Stimulated activated CD4-positive, alpha-beta T cell treated with anti-CD3 and anti-CD28 coated beads, Interleukin-15, amount 100 ng/mL, for 48 hours (primary cell): ENCODE measurements at regions not wholly inside any gene's neighbourhood (a gene's known extent, or its start where the extent isn't known, plus 50 kb on each side); places are given as distances from the start of the nearest gene placed in this dataset.
"Not testable (repeated sequence)": the region's sequence is repeated elsewhere in the genome, so short reads cannot be mapped to it uniquely, and the experiment has no call there.

ENCODE experiments used
- DNase-seq, 2 donors: peaks; one replicate each; pipeline ENCODE4 v3.0.0-alpha.2; 2020; ENCODE audit warnings: low read depth in 2 of 2

DNA sequence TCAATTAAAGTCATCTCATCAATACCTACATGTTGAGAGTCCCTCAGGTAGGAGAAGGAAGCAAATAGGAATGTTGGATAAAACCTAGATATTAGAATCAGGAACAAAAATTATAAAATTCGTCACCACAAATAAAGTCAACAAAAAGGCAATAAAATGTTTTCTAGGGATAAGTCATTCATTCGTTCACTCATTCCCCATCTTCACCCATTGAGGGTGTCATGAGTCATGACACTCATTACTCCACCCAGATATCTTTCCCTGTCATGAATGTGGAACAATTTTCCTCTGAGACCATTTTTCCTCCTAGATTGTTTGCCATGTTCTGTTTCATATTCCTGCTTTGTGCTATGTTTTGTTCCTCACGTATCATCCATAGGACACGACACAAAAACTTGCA lies 50.9 kb upstream of the OLIG3 start:
- DNase-seq: no peak

DNA sequence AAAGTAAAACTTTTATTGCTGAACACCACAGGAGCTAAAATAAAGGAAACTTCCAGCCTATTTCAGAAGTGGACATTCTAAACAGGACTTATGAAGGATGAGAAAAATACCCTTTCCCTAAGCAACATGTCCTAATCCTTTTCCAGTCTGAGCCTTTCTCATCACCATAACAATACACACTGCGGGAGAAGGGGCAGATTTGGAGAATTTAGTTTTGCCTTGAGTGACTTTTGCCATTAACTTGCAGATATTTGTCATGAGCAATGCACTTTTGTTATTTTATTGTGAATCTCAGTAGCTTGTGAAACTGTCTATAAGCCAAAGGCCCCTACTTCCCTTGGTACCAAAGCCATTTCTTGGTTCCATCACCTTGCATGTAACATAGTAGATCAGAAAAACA lies 53.0 kb upstream of the OLIG3 start:
- no peak for DNase-seq

DNA sequence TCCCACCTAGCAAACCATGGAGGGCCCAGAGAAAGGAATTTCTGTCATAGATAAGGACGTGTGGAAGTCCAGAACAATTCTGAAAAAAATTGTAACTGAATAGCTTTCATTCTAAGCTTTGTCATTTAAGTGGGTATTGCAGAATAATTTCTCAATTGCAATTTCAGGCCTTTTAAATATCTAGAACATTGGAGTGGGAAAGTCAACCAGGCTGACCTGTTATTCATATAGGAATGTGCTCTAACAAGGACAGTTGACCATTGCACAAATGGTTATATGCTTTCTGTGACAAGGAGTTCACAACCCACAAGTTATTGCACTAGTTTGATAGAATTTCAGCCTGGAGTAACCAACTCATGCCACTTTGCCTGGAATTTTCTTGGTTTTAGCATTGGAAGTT lies 53.4 kb upstream of the OLIG3 start:
- no peak for DNase-seq

DNA sequence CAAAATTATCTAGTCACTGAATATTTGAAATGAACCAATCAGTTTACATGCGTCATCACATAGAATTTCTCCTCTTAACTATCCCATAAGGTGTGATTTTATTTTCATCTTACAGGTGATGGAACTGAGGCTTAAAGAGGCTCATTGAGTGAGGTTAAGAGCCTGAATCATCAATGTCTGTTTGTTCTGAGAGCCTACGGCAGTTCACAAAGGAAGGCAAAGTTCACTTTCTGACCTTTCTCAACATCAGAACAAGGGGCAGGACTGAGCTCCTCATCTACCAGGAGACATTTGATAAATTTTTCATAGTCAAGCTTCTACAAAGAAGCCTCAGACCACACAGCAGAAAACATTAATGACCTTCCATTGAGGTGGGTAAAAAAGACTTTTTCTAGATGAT lies 54.9 kb upstream of the OLIG3 start:
- DNase-seq: no peak

DNA sequence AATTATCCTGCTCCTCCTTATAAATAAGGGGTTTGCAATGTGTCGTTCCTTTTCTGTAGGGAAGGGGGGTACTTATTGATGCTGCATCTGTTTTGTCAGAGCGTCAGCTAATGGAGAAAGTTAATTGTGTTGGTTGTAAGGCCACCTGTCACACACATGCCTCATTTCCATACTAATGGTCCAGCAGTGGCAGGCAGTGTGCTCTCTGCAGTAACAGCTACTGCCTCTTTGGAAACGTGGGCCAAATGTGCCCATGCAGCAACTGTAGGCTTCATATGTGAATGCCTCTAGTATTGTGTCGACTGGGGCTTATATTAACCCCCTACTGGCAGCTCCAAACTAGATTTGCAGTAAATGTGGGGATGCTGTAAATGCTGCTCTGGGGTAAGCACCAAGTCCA lies 56.3 kb upstream of the OLIG3 start:
- DNase-seq: no peak

DNA sequence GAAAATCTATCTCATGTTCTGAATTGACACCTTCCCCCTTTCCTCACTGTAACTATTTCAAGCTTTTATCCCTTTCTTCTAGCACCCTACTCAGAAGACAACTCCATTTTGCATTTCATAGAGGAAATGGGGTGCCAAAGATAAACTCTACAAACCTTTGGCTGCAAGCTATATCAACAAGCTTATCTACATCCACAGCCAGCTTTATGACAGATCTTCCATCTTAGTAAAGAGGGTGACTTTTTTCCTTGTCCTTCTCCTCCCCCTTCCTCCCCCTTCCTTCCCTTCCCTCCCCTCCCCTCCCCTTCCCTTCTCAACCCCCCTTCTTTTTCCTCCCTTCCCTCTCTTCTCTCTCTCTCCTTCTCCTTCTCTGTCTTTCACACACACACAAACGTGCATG lies 58.0 kb upstream of the OLIG3 start:
- DNase-seq: no peak

DNA sequence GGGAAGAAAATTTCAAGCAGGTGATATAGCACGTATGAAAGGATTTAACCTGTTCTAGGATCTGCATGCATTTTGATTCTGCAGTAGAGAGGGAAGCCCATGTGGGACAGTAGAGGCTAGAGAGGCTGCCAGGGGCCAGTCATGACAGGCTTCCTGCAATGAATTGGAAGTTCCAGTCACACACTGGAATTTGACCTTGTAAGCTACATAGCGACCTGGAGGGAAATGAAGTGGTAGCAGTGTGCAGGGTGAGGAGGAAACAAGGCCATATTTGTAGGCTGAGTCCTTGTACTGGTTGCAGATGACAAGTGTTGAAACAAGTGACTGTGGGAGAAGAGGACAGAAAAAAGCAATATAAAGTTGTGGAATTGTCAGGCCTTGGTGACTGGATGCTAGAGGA lies 58.6 kb upstream of the OLIG3 start:
- DNase-seq: no peak

DNA sequence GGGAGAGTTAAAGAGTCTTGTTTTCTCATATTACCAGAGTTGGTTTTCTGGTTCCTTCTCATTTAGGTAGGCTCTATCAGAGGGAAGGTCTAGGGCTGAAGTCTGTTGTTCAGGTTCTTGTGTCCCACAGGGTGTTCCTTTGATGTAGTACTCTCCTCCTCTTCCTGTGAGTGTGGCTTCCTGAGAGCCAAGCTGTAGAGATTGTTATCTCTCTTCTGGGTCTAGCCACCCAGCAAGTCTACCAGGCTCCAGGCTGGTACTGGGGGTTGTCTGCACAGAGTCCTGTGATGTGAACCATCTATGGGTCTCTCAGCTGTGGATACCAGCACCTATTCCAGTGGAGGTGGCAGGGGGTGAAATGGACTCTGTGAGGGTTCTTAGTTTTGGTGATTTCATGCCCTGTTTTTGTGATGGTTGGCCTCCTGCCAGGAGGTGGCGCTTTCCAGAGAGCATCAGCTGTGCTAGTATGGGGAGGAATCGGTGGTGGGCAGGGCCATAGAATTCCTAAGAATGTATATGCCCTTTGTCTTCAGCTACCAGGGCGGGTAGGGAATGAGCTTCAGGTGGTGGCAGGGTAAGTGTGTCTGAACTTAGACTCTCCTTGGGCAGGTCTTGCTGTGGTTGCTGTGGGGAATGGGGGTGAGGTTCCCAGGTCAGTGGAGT lies 65.5 kb upstream of the OLIG3 start:
- peak in 1 of 2 donors; percentile 6 for DNase-seq

DNA sequence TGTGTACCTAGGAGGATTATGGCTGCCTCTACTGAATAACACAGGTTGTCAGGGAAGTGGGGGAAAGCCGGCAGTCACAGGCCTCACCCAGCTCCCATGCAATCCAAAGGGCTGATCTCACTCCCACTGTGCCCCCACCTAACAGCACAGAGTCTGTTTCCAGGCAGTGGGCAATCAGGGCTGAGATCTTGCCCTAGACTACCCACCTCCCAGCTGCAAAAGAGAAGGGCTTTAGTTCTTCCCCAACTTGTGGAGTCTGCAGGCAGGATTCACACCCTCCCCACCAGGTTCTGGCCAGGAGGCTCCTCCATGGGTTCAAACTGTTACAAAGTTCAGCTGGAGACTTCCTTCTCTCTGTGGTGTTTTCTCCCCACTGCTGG lies 66.0 kb upstream of the OLIG3 start:
- DNase-seq: no peak

DNA sequence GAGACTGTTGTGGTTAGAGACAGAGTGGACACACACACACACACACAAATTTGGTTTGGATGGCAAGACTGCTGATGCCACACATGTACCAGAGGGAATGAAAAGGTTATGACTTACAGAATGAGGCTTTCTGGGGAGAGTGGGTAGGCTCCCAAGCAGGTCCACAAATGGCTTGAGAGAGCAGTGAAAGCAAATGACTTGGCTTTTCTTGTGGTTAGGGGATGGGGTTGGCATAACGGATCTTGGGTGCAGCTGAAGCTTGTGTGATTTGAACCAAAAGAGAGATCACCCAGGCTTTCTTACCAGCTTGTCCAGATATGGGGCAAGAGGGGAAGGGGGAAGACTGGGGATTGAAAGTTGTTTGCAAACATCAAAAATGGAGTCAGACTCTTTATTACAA lies 73.9 kb upstream of the OLIG3 start:
- no peak for DNase-seq

DNA sequence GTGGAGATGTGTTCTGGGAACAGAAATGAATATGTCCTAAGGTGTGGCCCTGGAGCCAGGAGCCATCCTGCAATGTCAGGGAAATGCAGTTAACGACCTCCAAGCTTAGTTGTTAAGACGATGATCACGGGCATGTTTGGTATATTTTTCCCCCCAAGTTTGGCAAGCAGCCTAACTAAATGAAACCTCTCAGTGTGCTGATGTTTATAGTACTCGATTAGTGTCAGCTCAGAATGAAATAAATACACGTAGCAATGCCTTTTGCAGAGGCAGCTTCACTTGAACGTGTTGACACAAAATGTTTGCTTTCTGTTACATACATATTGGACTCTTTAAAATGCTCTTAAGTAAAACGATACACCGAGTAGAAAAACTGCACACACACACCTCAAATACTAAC lies 76.2 kb upstream of the OLIG3 start:
- DNase-seq: no peak

DNA sequence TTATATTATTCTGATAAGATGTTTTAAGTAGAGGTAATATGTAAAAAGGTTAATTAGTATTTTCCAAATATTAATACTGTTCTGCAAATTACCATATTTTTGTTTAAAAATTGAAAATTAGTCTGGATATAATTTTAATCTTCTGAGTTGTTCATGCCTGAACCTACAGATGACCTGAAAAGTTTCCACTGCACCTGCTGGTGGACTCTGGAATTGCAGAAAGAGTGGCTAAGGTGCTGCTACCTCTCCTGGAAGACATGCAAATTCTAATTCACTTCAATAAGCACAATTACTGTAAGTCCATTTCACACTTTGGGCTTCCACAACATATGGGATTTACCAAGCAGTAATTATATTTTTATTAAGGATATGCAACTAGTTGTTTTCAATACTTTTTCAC lies 77.7 kb upstream of the OLIG3 start:
- peak; percentile 14 to 47 for DNase-seq

DNA sequence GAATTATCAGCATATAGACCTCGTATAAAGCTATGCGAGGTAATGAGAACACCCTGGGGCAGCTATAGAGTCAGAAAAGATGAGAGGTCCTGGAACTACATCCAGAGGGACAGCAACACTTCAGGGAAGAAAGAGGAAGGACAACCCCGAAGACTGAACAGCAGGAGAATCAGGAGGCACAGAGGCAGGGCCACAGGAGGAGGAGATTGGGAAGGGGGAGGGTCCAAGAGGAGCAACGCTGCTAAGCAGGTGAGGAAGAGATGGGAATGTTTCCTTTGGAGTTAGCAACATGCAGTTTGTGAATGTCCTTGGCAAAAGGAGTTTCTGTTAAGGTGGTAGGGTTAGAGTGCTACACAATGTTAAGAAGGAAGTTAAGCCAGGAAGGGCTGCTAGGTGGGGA lies 79.5 kb upstream of the OLIG3 start:
- DNase-seq: no peak

DNA sequence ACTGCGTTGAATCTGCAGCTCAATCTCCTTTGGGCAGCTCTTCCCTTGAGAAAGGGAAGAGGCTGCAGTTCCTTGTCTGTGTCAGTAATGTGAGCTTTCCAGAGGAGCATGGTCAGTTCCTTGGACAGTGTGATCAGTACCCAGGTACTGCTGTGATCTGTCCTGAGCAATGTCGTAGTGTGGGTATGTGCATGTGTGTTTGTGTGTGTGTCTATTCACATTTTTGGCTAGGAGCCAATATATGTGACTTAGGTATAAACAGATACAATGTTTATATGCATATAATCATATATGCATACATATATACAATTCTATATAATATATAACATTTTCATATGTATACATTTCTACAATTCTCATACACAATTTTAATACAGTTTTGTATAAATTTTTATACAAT lies 85.4 kb upstream of the OLIG3 start:
- no peak for DNase-seq

DNA sequence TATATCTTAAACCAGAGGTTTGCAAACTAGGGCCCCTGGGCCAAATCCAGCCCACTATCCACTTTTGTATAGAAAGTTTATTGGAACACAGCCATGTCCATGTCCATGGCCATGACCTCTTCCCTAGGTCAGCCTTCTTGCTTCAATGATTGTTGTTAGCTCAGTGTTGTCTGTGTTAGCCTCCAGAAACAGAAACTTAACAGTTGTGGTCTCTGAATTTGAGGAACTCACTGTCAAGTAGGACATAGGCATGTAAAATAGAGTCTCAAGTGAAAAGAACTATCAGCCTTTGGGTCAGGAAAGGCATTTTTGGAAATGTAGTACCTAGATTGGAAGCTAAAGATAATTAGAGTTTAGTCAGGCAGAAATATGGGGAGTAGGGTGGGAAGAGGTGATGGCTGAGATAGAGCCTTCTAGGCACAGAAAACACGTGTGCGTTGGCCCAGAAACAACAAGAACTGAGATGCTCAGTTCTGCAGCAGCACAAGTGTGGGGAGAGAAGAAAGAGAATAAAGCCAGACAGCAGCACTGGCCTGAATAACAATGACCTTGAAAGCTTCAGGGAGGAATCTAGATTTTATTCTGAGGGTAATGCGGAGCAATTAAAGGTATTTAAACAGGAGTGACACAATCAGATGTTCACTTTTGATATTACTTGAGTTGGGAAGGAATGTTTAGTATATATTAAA lies 87.0 kb upstream of the OLIG3 start:
- no peak for DNase-seq

DNA sequence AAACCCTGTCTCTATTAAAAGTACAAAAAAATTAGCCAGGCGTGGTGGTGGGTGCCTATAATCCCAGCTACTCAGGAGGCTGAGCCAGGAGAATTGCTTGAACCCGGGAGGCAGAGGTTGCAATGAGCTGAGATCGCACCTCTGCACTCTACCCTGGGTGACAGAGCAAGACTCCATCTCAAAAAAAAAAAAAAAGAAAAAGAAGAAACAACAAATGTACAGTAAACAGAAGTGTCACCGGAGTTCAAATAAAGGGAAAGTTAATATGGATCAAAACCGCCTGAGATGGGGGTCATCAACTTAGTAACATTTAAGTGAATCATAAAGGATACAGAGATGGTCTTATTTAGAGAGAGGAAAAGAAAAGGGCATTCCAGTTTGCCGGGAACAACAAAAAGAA lies 89.3 kb upstream of the OLIG3 start:
- DNase-seq: not testable (repeated sequence)

DNA sequence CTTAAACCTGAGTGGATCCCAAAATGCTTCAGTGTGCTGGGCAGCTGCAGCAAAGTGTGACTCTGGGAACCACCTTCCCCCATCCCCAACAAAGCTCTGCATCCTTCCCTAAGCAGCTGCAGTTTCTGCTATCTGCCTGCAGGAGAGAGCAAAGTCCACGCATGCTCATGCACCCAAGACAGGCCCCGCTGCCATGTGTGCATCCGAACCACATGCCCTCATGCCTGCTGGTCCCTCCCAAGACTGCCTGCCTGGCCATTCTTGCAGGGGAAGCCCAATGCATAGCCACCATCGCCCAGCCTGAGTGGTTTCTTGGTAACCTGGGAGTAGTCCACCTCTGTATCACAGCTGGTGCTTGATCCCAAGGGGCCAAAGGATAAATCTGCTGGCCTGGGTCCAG lies 94.3 kb upstream of the OLIG3 start:
- DNase-seq: no peak

DNA sequence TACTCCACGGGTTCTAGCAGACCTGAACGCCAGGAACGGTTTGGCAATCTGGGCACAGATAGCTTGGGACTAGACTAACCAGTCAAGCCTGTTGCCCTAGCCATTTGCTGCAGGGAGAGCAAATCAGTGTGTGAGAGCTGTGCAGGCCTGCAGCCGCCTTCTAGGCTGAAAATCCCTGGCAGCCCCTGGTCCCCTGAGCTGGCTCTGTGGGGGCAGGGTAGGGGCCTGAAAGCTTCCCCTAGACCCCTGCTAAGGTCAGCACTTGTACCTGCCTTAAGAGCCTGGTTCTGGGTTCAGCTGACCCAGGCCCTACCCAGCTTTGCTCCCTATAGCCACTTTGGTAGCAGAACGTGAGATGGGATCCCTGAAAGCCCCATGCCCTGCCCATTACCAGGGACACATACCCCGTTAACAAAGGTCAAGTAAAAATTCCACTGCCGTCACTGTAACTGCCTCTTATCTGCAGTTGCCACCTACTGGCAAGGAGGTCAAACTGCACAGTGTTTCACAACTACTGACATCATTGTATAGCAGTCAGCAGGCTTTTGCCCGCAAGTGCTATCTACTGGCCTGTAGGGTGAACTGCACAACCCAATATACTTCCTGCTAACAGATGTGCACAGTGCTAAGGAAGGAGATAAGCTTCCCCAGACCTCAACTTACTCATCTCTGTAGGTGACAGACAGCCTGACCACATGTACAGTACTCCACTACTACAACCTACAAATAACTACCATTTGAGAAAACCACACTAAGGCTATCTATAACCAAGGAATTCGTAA lies 95.1 kb upstream of the OLIG3 start:
- peak; percentile 34 to 56 for DNase-seq

DNA sequence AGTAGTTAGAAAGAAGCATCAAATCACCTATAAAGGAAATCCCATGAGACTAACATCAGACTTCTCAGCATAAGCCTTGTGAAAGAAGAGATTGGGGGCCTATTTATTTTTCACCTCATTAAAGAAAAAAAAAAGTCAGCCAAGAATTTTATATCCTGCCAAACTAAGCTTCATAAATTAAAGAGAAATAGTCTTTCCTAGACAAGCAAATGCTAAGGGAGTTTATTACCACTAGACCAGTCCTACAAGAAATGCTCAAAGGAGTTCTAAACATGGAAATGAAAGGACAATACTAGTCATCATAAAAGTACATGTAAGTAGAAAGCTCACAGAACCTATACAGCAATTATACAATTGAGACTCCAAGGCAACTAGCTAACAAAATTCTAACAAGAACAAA lies 96.5 kb upstream of the OLIG3 start:
- DNase-seq: no peak

DNA sequence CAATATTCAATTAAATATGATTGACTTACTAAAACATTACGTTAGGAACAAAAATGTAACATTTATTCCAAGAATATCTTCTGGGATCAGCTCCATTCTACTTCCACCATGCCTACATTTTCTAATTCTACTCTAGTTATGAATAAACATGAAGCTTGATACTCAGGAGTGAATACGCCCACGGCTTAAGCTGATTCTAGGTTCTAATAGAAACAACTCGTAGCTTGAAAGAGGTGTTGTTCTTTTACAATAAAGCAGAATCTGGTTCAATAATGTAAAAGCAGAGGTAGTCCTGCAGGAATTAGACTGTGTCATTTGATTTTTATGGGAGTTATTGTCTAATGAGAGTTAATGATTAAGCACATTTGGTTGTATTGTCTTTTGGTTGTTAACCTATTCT lies 107.3 kb upstream of the OLIG3 start:
- no peak for DNase-seq

DNA sequence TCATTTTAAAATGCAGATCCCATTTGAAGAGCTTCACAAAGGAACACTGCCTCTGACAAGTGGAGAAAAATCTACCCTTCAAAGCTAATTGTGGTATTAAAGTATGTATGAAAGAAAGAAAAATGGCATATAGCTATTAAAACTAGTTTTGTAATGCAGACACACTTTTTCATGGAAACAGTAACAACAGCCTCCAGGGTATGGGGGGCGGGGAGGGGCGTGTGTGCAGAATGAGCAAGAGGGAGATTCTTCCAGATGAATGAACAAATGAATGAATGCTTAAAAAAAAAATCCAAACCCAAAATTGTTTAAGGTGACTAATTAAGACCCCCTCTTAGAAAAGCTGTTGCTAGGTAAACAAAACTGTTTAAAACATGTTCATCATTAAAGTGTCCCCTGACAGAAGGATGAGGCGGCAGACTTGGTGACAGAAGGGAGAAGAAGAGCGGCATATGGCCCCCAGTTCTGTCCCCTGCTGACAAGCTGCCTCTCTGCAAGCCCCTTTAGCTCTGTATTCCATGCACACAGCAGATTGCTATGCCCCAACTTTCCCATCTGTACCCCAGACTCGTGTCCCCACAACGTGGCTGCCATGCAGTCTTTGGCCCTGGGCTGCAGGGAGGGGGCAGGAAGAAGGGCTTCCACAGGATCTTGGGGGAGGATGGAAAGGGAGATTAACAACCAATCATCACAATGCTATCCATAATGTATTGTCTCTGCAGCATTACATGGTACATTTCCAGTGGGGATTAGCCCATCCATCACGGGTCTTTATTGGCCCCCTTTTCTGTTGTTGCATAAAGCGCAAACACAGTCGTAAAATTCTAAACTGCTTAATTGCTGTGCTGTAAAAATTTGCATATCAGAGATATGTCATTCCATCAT lies 108.4 kb upstream of the OLIG3 start:
- no peak for DNase-seq

DNA sequence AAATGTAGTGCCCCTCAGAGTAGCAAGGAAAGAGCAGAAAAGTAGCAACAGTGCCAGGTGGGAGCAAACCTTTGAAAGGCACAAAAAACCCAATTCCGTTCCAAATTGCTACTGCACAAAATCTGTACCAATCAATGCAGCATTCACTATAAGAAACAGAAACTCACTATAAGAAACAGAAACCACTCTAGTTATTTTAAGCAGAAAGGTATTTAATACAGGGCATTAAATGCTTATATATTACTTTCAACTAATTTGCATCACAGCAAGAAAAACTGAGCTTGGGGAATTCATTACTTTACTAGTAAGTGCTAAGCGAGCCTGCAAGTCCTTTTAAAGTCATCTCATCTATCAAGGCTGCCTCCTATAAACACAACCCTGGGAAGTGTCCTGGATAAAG lies 116.5 kb upstream of the OLIG3 start:
- no peak for DNase-seq
